ENCODE measurements at regions not wholly inside any gene's neighbourhood (a gene's known extent, or its start where the extent isn't known, plus 50 kb on each side); places are given as distances from the start of the nearest gene placed in this dataset.

DNA sequence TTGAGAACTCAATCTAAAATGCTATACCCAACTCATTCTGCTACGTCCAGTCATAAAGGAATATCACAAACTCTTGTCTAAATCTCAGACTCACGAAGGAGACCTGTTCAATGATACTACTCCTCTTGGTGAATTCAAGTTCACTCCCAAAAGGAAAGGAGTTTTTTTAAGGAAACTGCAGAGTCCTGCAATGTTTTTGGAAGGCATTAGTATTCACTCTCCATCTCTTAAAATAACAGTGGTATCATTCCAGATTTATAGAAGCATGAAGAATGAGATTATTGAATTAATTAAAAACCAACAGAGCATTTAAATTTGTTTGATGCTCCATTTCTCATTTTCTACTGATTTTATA is 73.4 kb downstream of the FOXD1 start:
- 90 to 94% methylated on average over 2 of the region's 2 CpGs for WGBS, 2 experiments
- no peaks in the 10 kb centered on the region for H3K36me3 ChIP-seq (ENCODE audit: control insufficient read depth, insufficient read depth, low read length)
- no peaks in the 10 kb centered on the region for H3K9me3 ChIP-seq (ENCODE audit: control insufficient read depth, low read length)
- H3K27me3 ChIP-seq (ENCODE audit: control insufficient read depth, insufficient read depth, low read length, poor library complexity, severe bottlenecking): no peaks in the 10 kb centered on the region
- no peak overlapping the region for H3K27ac ChIP-seq (ENCODE audit: insufficient read depth, low read depth, low read length, poor library complexity, severe bottlenecking)
- H3K4me3 ChIP-seq (ENCODE audit: insufficient read depth, low read depth, low read length): no peak overlapping the region
- no peaks in the 10 kb centered on the region for H3K4me1 ChIP-seq (ENCODE audit: control insufficient read depth, insufficient read depth, low read length)

DNA sequence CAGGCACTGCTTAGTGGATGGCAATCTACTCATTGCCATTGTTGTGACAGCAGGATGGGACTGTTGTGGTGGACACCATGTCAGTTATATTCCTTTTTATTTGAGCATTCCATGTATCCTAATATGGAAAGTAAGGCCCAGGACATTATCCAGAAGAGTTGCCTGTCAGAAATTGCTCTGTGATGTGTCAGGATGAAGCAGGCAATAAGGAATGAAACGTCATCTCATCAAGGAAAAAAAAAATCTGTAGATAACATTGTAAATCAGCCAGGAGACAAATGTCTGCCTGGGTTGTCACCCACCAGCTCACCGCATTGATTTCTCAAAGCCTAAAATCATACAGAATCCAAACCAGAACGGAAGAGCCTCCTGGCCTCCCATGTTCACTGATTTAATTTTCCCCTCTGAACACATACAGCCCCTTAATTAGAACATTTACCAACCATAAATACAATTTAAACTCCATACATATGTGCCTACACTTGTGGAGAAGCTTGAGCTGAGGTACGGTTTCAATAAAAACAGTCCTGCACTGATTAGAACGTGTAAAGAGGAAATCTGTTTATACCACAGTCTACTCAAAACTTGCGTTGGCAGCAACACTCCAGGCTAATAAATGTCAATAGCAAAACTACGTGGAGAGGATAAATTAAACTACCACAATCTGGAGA is 73.9 kb downstream of the FOXD1 start:
- Histone ChIP-seq H3K9me3 (ENCODE audit: control insufficient read depth, low read length) (no peaks in the 10 kb centered on the region), H3K36me3 (ENCODE audit: control insufficient read depth, insufficient read depth, low read length) (no peaks in the 10 kb centered on the region), H3K4me3 (ENCODE audit: insufficient read depth, low read depth, low read length) (no peak overlapping the region), H3K27ac (ENCODE audit: insufficient read depth, low read depth, low read length, poor library complexity, severe bottlenecking) (no peak overlapping the region), H3K4me1 (ENCODE audit: control insufficient read depth, insufficient read depth, low read length) (no peaks in the 10 kb centered on the region), H3K27me3 (ENCODE audit: control insufficient read depth, insufficient read depth, low read length, poor library complexity, severe bottlenecking) (no peaks in the 10 kb centered on the region)
- 93 to 95% methylated on average over 7 of the region's 7 CpGs for WGBS, 2 experiments

DNA sequence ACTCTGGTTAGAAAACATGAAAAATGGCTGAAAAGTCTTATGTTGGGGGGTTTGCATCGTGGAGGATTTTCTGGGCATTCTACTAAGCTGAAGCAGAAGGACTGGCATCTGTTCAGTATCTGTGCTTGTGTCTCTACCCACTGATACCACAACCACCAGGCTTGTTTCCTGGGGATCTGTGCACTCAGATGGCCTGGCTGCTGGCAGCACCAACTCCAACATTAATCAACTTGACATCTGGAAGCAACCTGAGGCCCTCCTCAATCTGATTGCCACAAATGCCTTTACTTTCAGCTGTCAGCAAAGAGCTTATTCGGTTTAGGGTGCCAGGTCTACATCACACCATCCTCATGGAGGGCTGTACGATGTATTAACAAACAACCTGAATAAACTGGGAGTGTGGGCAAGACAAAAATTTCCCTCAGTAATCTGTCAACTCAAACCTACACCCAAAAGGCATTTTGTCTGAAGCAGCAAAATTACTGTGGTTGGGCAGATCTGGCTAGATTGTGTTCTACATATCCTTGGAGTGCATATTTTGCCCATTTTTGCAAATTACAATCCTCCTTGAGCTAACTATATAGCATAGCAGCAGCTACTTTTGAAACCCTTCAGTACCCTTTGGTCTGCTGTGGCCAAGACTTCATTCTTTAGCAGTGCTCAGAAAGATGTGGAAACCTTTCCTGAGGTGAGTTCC is 74.6 kb downstream of the FOXD1 start:
- Histone ChIP-seq H3K4me1 (ENCODE audit: control insufficient read depth, insufficient read depth, low read length) (no peaks in the 10 kb centered on the region), H3K27ac (ENCODE audit: insufficient read depth, low read depth, low read length, poor library complexity, severe bottlenecking) (no peak overlapping the region), H3K27me3 (ENCODE audit: control insufficient read depth, insufficient read depth, low read length, poor library complexity, severe bottlenecking) (no peaks in the 10 kb centered on the region), H3K36me3 (ENCODE audit: control insufficient read depth, insufficient read depth, low read length) (no peaks in the 10 kb centered on the region), H3K9me3 (ENCODE audit: control insufficient read depth, low read length) (no peaks in the 10 kb centered on the region), H3K4me3 (ENCODE audit: insufficient read depth, low read depth, low read length) (no peak overlapping the region)
- WGBS, 2 experiments: 92 to 99% methylated on average over 3 of the region's 3 CpGs

- Histone ChIP-seq H3K4me3 (ENCODE audit: insufficient read depth, low read depth, low read length) (no peak overlapping the region), H3K36me3 (ENCODE audit: control insufficient read depth, insufficient read depth, low read length) (no peaks in the 10 kb centered on the region), H3K4me1 (ENCODE audit: control insufficient read depth, insufficient read depth, low read length) (no peaks in the 10 kb centered on the region), H3K9me3 (ENCODE audit: control insufficient read depth, low read length) (no peaks in the 10 kb centered on the region), H3K27ac (ENCODE audit: insufficient read depth, low read depth, low read length, poor library complexity, severe bottlenecking) (no peak overlapping the region), H3K27me3 (ENCODE audit: control insufficient read depth, insufficient read depth, low read length, poor library complexity, severe bottlenecking) (no peaks in the 10 kb centered on the region)
- WGBS, 2 experiments: 90 to 92% methylated on average over 11 to 12 of the region's 12 CpGs
Measured at GRCh38 chr5:73370640-73371583, 77.7 kb downstream of the FOXD1 start.

DNA sequence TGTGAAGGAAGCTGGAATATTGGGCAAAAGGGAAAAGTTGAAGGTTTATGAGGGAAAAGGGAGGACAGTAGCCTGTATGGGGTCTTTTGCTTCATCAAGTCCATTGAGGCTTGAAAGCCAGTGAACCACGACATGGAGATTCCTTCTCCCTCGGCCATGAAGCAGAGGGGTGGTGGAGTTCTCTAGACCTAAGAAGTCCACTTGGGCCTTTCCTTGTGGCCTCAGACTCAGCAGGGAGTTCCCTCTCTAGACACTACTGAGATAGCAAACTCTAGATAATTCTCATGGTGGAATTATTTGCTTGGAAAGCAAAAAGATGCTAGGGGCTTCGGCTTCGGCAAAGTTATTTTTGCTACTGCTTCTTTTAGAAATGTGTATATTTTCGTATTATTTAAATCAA is 78.5 kb downstream of the FOXD1 start:
- no peaks in the 10 kb centered on the region for H3K4me1 ChIP-seq (ENCODE audit: control insufficient read depth, insufficient read depth, low read length)
- no peak overlapping the region for H3K27ac ChIP-seq (ENCODE audit: insufficient read depth, low read depth, low read length, poor library complexity, severe bottlenecking)
- no peak overlapping the region for H3K4me3 ChIP-seq (ENCODE audit: insufficient read depth, low read depth, low read length)
- no peaks in the 10 kb centered on the region for H3K27me3 ChIP-seq (ENCODE audit: control insufficient read depth, insufficient read depth, low read length, poor library complexity, severe bottlenecking)
- 94 to 97% methylated on average over 2 to 4 of the region's 5 CpGs for WGBS, 2 experiments
- H3K36me3 ChIP-seq (ENCODE audit: control insufficient read depth, insufficient read depth, low read length): no peaks in the 10 kb centered on the region
- no peaks in the 10 kb centered on the region for H3K9me3 ChIP-seq (ENCODE audit: control insufficient read depth, low read length)

DNA sequence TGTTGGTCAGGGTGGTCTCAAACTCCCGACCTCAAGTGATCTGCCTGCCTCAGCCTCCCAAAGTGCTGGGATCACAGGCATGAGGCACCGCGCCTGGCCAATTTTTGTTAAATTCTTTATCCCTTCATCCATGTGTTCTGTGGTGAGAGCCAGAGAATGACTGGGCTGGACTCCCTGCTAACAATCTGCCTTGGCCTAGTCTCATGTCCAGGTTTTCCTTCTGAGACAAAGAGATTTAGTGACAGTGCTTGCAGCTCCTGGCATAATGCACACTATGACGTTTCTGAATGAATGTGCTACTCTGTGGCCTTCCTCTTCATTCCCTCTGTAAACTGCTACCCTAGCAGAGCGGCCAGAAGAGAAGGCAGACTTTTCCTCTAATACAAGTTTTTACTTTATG is 79.3 kb downstream of the FOXD1 start:
- no peaks in the 10 kb centered on the region for H3K27me3 ChIP-seq (ENCODE audit: control insufficient read depth, insufficient read depth, low read length, poor library complexity, severe bottlenecking)
- WGBS, 2 experiments: 91 to 94% methylated on average over 5 of the region's 5 CpGs
- no peak overlapping the region for H3K4me3 ChIP-seq (ENCODE audit: insufficient read depth, low read depth, low read length)
- H3K27ac ChIP-seq (ENCODE audit: insufficient read depth, low read depth, low read length, poor library complexity, severe bottlenecking): no peak overlapping the region
- no peaks in the 10 kb centered on the region for H3K9me3 ChIP-seq (ENCODE audit: control insufficient read depth, low read length)
- H3K4me1 ChIP-seq (ENCODE audit: control insufficient read depth, insufficient read depth, low read length): no peaks in the 10 kb centered on the region
- no peaks in the 10 kb centered on the region for H3K36me3 ChIP-seq (ENCODE audit: control insufficient read depth, insufficient read depth, low read length)

GRCh38 chr5:73367650-73368049 is 80.9 kb downstream of the FOXD1 start:
- Histone ChIP-seq H3K27ac (ENCODE audit: insufficient read depth, low read depth, low read length, poor library complexity, severe bottlenecking) (no peak overlapping the region), H3K36me3 (ENCODE audit: control insufficient read depth, insufficient read depth, low read length) (no peaks in the 10 kb centered on the region), H3K4me3 (ENCODE audit: insufficient read depth, low read depth, low read length) (no peak overlapping the region), H3K9me3 (ENCODE audit: control insufficient read depth, low read length) (no peaks in the 10 kb centered on the region), H3K27me3 (ENCODE audit: control insufficient read depth, insufficient read depth, low read length, poor library complexity, severe bottlenecking) (no peaks in the 10 kb centered on the region), H3K4me1 (ENCODE audit: control insufficient read depth, insufficient read depth, low read length) (no peaks in the 10 kb centered on the region)
- WGBS, 2 experiments: 88 to 97% methylated on average over 2 of the region's 2 CpGs

GRCh38 chr5:73365990-73366667 is 82.4 kb downstream of the FOXD1 start:
- Histone ChIP-seq H3K36me3 (ENCODE audit: control insufficient read depth, insufficient read depth, low read length) (no peaks in the 10 kb centered on the region), H3K4me1 (ENCODE audit: control insufficient read depth, insufficient read depth, low read length) (no peaks in the 10 kb centered on the region), H3K27me3 (ENCODE audit: control insufficient read depth, insufficient read depth, low read length, poor library complexity, severe bottlenecking) (no peaks in the 10 kb centered on the region), H3K4me3 (ENCODE audit: insufficient read depth, low read depth, low read length) (no peak overlapping the region), H3K27ac (ENCODE audit: insufficient read depth, low read depth, low read length, poor library complexity, severe bottlenecking) (no peak overlapping the region), H3K9me3 (ENCODE audit: control insufficient read depth, low read length) (no peaks in the 10 kb centered on the region)
- 85 to 89% methylated on average over 12 of the region's 12 CpGs for WGBS, 2 experiments

DNA sequence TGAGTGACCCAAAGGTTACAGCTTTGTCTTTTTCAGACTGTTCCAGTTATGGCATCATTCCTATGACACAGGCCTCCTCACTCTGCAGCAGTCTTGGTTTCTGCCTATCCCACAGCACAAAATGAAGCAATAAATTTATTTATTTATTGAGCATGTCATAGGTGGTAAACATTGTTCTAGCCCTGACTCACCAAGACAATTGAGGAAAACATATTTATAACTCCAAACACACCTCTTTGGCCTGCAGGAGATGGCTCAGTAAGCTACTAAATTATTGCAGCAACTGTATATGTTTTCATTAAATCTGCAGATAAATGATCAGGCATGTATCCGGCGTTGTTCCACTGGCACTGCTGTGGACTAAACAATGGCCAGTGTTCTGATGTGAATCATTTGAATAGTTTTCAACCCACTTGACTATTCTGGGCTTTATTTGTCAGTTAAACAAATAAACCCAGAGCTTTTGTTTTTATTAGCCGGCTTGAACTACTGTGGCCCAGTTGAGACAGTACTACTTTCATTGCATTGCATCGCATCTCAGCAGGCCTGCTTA is 83.2 kb downstream of the FOXD1 start:
- no peaks in the 10 kb centered on the region for H3K9me3 ChIP-seq (ENCODE audit: control insufficient read depth, low read length)
- WGBS, 2 experiments: 71 to 75% methylated on average over 4 of the region's 4 CpGs
- no peak overlapping the region for H3K27ac ChIP-seq (ENCODE audit: insufficient read depth, low read depth, low read length, poor library complexity, severe bottlenecking)
- no peaks in the 10 kb centered on the region for H3K4me1 ChIP-seq (ENCODE audit: control insufficient read depth, insufficient read depth, low read length)
- no peaks in the 10 kb centered on the region for H3K27me3 ChIP-seq (ENCODE audit: control insufficient read depth, insufficient read depth, low read length, poor library complexity, severe bottlenecking)
- no peaks in the 10 kb centered on the region for H3K36me3 ChIP-seq (ENCODE audit: control insufficient read depth, insufficient read depth, low read length)
- H3K4me3 ChIP-seq (ENCODE audit: insufficient read depth, low read depth, low read length): no peak overlapping the region

Data from ectodermal cell (in vitro differentiated cells).